GM19438 (cell line): ENCODE measurements at regions not wholly inside any gene's neighbourhood (a gene's known extent, or its start where the extent isn't known, plus 50 kb on each side); places are given as distances from the start of the nearest gene placed in this dataset.

Experiments
- ATAC-seq: cut with Tn5 transposase; IDR thresholded peaks from one replicate; pipeline ENCODE4 v1.9.1; 2021; ENCODE audit warnings: low read depth; ENCODE audit not compliant: unreplicated experiment

GRCh38 chr5:5716665-5717064, 294.2 kb downstream of the ICE1 start:
- ATAC-seq, result no peak

GRCh38 chr5:5711592-5711991, 289.1 kb downstream of the ICE1 start:
- ATAC-seq, result no peak

GRCh38 chr5:5711112-5711511, 288.6 kb downstream of the ICE1 start:
- no peak for ATAC-seq

GRCh38 chr5:5710471-5710870, 288.0 kb downstream of the ICE1 start:
- ATAC-seq, result no peak

- ATAC-seq, result no peak
Observed at GRCh38 chr5:5708367-5708919, 286.0 kb downstream of the ICE1 start.

GRCh38 chr5:5705010-5705409, 282.5 kb downstream of the ICE1 start:
- ATAC-seq, result no peak

- no peak for ATAC-seq
Observed at GRCh38 chr5:5704352-5704751, 281.9 kb downstream of the ICE1 start.

- no peak for ATAC-seq
Observed at GRCh38 chr5:5702934-5703333, 280.5 kb downstream of the ICE1 start.

GRCh38 chr5:5700549-5700948, 278.1 kb downstream of the ICE1 start:
- no peak for ATAC-seq

- no peak for ATAC-seq
Observed at GRCh38 chr5:5699062-5699461, 276.6 kb downstream of the ICE1 start.

- ATAC-seq, result no peak
Observed at GRCh38 chr5:5695266-5695665, 272.8 kb downstream of the ICE1 start.

- no peak for ATAC-seq
Observed at GRCh38 chr5:5688925-5689310, 266.4 kb downstream of the ICE1 start.

GRCh38 chr5:5688194-5688924, 265.9 kb downstream of the ICE1 start:
- ATAC-seq, result no peak

GRCh38 chr5:5687113-5687512, 264.6 kb downstream of the ICE1 start:
- no peak for ATAC-seq

GRCh38 chr5:5686356-5686755, 263.9 kb downstream of the ICE1 start:
- no peak for ATAC-seq

- no peak for ATAC-seq
Observed at GRCh38 chr5:5685737-5686136, 263.3 kb downstream of the ICE1 start.

- ATAC-seq, result no peak
Observed at GRCh38 chr5:5683174-5683573, 260.7 kb downstream of the ICE1 start.

GRCh38 chr5:5678909-5679308, 256.4 kb downstream of the ICE1 start:
- no peak for ATAC-seq

- no peak for ATAC-seq
Observed at GRCh38 chr5:5677738-5678137, 255.3 kb downstream of the ICE1 start.

GRCh38 chr5:5676218-5676617, 253.7 kb downstream of the ICE1 start:
- no peak for ATAC-seq

GRCh38 chr5:5675511-5675910, 253.0 kb downstream of the ICE1 start:
- no peak for ATAC-seq

GRCh38 chr5:5671823-5672222, 249.3 kb downstream of the ICE1 start:
- ATAC-seq, result no peak

GRCh38 chr5:5667136-5667554, 244.7 kb downstream of the ICE1 start:
- ATAC-seq, result no peak
